COR-L47 (cell line): ENCODE measurements at regions not wholly inside any gene's neighbourhood (a gene's known extent, or its start where the extent isn't known, plus 50 kb on each side); places are given as distances from the start of the nearest gene placed in this dataset.

Experiments used
- DNase-seq: peaks from one replicate; lab custom pipeline; 2025; lab: John Stamatoyannopoulos, UW

- DNase-seq: no peak
Measured at GRCh38 chr5:110359221-110359620, 367.2 kb downstream of the TMEM232 start.

- DNase-seq: no peak
Measured at GRCh38 chr5:110361471-110361870, 365.0 kb downstream of the TMEM232 start.

GRCh38 chr5:110362261-110362660 is 364.2 kb downstream of the TMEM232 start:
- DNase-seq: no peak

- no peak for DNase-seq
Measured at GRCh38 chr5:110366716-110367115, 359.8 kb downstream of the TMEM232 start.
